Suprapubic skin (tissue), 3 donors: ENCODE measurements at regions not wholly inside any gene's neighbourhood (a gene's known extent, or its start where the extent isn't known, plus 50 kb on each side); places are given as distances from the start of the nearest gene placed in this dataset.

Experiments
- EP300 ChIP-seq: sonication (generic); formaldehyde crosslinking; IDR thresholded peaks from one replicate; pipeline ENCODE4 v1.6.1; 2017; ENCODE audit warnings: antibody characterized with exemption
- POLR2A ChIP-seq, 2 donors: fragments of 450-650 bp; IDR thresholded peaks; one replicate each; pipeline ENCODE4 v1.6.1; 2017; ENCODE audit warnings: antibody characterized with exemption in 2 of 2, mild to moderate bottlenecking in 2 of 2, moderate library complexity in 2 of 2
- TF ChIP-seq, protein P1 (sequence below), 2 donors: fragments of 200-600 bp in 1 of 2; fragments of 450-650 bp in 1 of 2; sonication (generic) in 1 of 2; IDR thresholded peaks; one replicate each; pipeline ENCODE4 v1.5.1; 2016 to 2019; ENCODE audit warnings: antibody characterized with exemption in 2 of 2, mild to moderate bottlenecking in 1 of 2, moderate library complexity in 1 of 2

- TF ChIP-seq POLR2A (IDR thresholded peaks at IDR 0.05) (no peak), EP300 (no peak)
- TF ChIP-seq, protein P1, sequence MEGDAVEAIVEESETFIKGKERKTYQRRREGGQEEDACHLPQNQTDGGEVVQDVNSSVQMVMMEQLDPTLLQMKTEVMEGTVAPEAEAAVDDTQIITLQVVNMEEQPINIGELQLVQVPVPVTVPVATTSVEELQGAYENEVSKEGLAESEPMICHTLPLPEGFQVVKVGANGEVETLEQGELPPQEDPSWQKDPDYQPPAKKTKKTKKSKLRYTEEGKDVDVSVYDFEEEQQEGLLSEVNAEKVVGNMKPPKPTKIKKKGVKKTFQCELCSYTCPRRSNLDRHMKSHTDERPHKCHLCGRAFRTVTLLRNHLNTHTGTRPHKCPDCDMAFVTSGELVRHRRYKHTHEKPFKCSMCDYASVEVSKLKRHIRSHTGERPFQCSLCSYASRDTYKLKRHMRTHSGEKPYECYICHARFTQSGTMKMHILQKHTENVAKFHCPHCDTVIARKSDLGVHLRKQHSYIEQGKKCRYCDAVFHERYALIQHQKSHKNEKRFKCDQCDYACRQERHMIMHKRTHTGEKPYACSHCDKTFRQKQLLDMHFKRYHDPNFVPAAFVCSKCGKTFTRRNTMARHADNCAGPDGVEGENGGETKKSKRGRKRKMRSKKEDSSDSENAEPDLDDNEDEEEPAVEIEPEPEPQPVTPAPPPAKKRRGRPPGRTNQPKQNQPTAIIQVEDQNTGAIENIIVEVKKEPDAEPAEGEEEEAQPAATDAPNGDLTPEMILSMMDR (IDR thresholded peaks at IDR 0.05): no peak
Measured at GRCh38 chr11:87954476-87954875, 220.8 kb downstream of the RAB38 start.
